Activated T-cell treated with anti-CD3 and anti-CD28 coated beads, Interleukin-2, amount 50 U/mL, for 4 hours (primary cell): ENCODE measurements at regions not wholly inside any gene's neighbourhood (a gene's known extent, or its start where the extent isn't known, plus 50 kb on each side); places are given as distances from the start of the nearest gene placed in this dataset.
"Not testable (repeated sequence)": the region's sequence is repeated elsewhere in the genome, so short reads cannot be mapped to it uniquely, and the experiment has no call there.

Experiments
- ATAC-seq, 2 donors: fragments of 200-7000 bp; cut with Tn5 transposase; one replicate each; pipeline ENCODE4 v1.10.0; 2021
- DNase-seq: peaks from one replicate; pipeline ENCODE4 v3.0.0-alpha.2; 2020
- H3K27me3 Mint-ChIP-seq: one replicate; pipeline ENCODE4 v1.8.0; 2021; ENCODE audit warnings: low read depth, mixed read lengths
- H3K36me3 Mint-ChIP-seq: one replicate; pipeline ENCODE4 v1.8.0; 2022; ENCODE audit warnings: mixed read lengths; ENCODE audit not compliant: insufficient read depth
- H3K4me1 Mint-ChIP-seq: one replicate; pipeline ENCODE4 v1.8.0; 2021; ENCODE audit warnings: low read depth, mixed read lengths
- H3K4me3 Mint-ChIP-seq: one replicate; pipeline ENCODE4 v1.8.0; 2021; ENCODE audit warnings: mild to moderate bottlenecking, moderate library complexity, mixed read lengths
- H3K9me3 Mint-ChIP-seq: one replicate; pipeline ENCODE4 v1.8.0; 2021; ENCODE audit warnings: mixed read lengths

- Mint-ChIP-seq H3K27me3 (peaks cover 11% of the 10 kb centered on the region), H3K9me3 (no peaks in the 10 kb centered on the region), H3K36me3 (no peaks in the 10 kb centered on the region), H3K4me3 (no peak overlapping the region), H3K4me1 (no peaks in the 10 kb centered on the region)
- no peak for DNase-seq
- no peak for ATAC-seq
These were observed 90.5 kb upstream of the PITRM1 start for GRCh38 chr10:3263082-3263481.

GRCh38 chr10:3261921-3262320 lies 89.3 kb upstream of the PITRM1 start:
- no peak for ATAC-seq
- Mint-ChIP-seq H3K4me3 (no peak overlapping the region), H3K9me3 (no peaks in the 10 kb centered on the region), H3K27me3 (peaks cover 15% of the 10 kb centered on the region), H3K36me3 (no peaks in the 10 kb centered on the region), H3K4me1 (no peaks in the 10 kb centered on the region)
- DNase-seq: no peak

GRCh38 chr10:3260066-3260834 lies 87.7 kb upstream of the PITRM1 start:
- H3K4me3 Mint-ChIP-seq: no peak overlapping the region
- no peaks in the 10 kb centered on the region for H3K9me3 Mint-ChIP-seq
- DNase-seq (no peak), ATAC-seq (no peak)
- H3K36me3 Mint-ChIP-seq: no peaks in the 10 kb centered on the region
- peaks cover 9% of the 10 kb centered on the region for H3K27me3 Mint-ChIP-seq
- no peaks in the 10 kb centered on the region for H3K4me1 Mint-ChIP-seq

GRCh38 chr10:3259499-3259898 lies 86.9 kb upstream of the PITRM1 start:
- Mint-ChIP-seq H3K4me3 (no peak overlapping the region), H3K27me3 (peaks cover 15% of the 10 kb centered on the region), H3K36me3 (no peaks in the 10 kb centered on the region), H3K4me1 (no peaks in the 10 kb centered on the region), H3K9me3 (no peaks in the 10 kb centered on the region)
- no peak for DNase-seq
- no peak for ATAC-seq

- Mint-ChIP-seq H3K9me3 (no peaks in the 10 kb centered on the region), H3K36me3 (no peaks in the 10 kb centered on the region), H3K27me3 (peaks cover 19% of the 10 kb centered on the region), H3K4me1 (no peaks in the 10 kb centered on the region), H3K4me3 (no peak overlapping the region)
- DNase-seq: no peak
- no peak for ATAC-seq
These were observed 85.8 kb upstream of the PITRM1 start for GRCh38 chr10:3258394-3258793.

GRCh38 chr10:3255616-3256015 lies 83.0 kb upstream of the PITRM1 start:
- Mint-ChIP-seq H3K4me3 (no peak overlapping the region), H3K4me1 (no peaks in the 10 kb centered on the region), H3K36me3 (no peaks in the 10 kb centered on the region), H3K27me3 (peaks cover 32% of the 10 kb centered on the region), H3K9me3 (no peaks in the 10 kb centered on the region)
- no peak for DNase-seq
- ATAC-seq: no peak

GRCh38 chr10:3255075-3255474 lies 82.5 kb upstream of the PITRM1 start:
- Mint-ChIP-seq H3K9me3 (no peaks in the 10 kb centered on the region), H3K27me3 (peaks cover 32% of the 10 kb centered on the region), H3K36me3 (no peaks in the 10 kb centered on the region), H3K4me3 (no peak overlapping the region), H3K4me1 (no peaks in the 10 kb centered on the region)
- ATAC-seq (no peak), DNase-seq (no peak)

- DNase-seq, H3K36me3 Mint-ChIP-seq, ATAC-seq, H3K4me3 Mint-ChIP-seq, H3K9me3 Mint-ChIP-seq, H3K4me1 Mint-ChIP-seq: not testable (repeated sequence)
- peaks cover 35% of the 10 kb centered on the region for H3K27me3 Mint-ChIP-seq
These were observed 81.4 kb upstream of the PITRM1 start for GRCh38 chr10:3253974-3254373.

GRCh38 chr10:3251172-3251571 lies 78.6 kb upstream of the PITRM1 start:
- Mint-ChIP-seq H3K4me3 (no peak overlapping the region), H3K36me3 (no peaks in the 10 kb centered on the region), H3K4me1 (peaks cover 4% of the 10 kb centered on the region), H3K27me3 (peaks cover 34% of the 10 kb centered on the region), H3K9me3 (no peaks in the 10 kb centered on the region)
- DNase-seq (no peak), ATAC-seq (peak; percentile 43)

- DNase-seq (no peak), ATAC-seq (no peak)
- Mint-ChIP-seq H3K27me3 (peaks cover 28% of the 10 kb centered on the region), H3K4me1 (peaks cover 4% of the 10 kb centered on the region), H3K4me3 (no peak overlapping the region), H3K9me3 (no peaks in the 10 kb centered on the region), H3K36me3 (no peaks in the 10 kb centered on the region)
These were observed 76.8 kb upstream of the PITRM1 start for GRCh38 chr10:3249307-3249889.

GRCh38 chr10:3248526-3249306 lies 76.1 kb upstream of the PITRM1 start:
- no peak overlapping the region for H3K4me3 Mint-ChIP-seq
- H3K36me3 Mint-ChIP-seq: no peaks in the 10 kb centered on the region
- peaks cover 4% of the 10 kb centered on the region for H3K4me1 Mint-ChIP-seq
- peaks cover 27% of the 10 kb centered on the region for H3K27me3 Mint-ChIP-seq
- no peaks in the 10 kb centered on the region for H3K9me3 Mint-ChIP-seq
- DNase-seq (no peak), ATAC-seq (no peak)

- DNase-seq (no peak), ATAC-seq (no peak)
- peaks cover 9% of the 10 kb centered on the region for H3K27me3 Mint-ChIP-seq
- H3K36me3 Mint-ChIP-seq: no peaks in the 10 kb centered on the region
- no peaks in the 10 kb centered on the region for H3K9me3 Mint-ChIP-seq
- H3K4me3 Mint-ChIP-seq: no peak overlapping the region
- H3K4me1 Mint-ChIP-seq: peaks cover 4% of the 10 kb centered on the region
These were observed 72.8 kb upstream of the PITRM1 start for GRCh38 chr10:3245395-3245794.

- H3K4me1 Mint-ChIP-seq: no peaks in the 10 kb centered on the region
- H3K4me3 Mint-ChIP-seq: no peak overlapping the region
- H3K36me3 Mint-ChIP-seq: no peaks in the 10 kb centered on the region
- H3K9me3 Mint-ChIP-seq: no peaks in the 10 kb centered on the region
- ATAC-seq (no peak), DNase-seq (no peak)
- peaks cover 8% of the 10 kb centered on the region for H3K27me3 Mint-ChIP-seq
These were observed 69.5 kb upstream of the PITRM1 start for GRCh38 chr10:3241967-3242650.

GRCh38 chr10:3241274-3241921 lies 68.8 kb upstream of the PITRM1 start:
- no peak for DNase-seq
- H3K4me1 Mint-ChIP-seq: no peaks in the 10 kb centered on the region
- H3K9me3 Mint-ChIP-seq: no peaks in the 10 kb centered on the region
- no peaks in the 10 kb centered on the region for H3K36me3 Mint-ChIP-seq
- H3K4me3 Mint-ChIP-seq: no peak overlapping the region
- ATAC-seq: no peak
- peaks cover 8% of the 10 kb centered on the region for H3K27me3 Mint-ChIP-seq
